GM10266 (cell line): ENCODE measurements at regions not wholly inside any gene's neighbourhood (a gene's known extent, or its start where the extent isn't known, plus 50 kb on each side); places are given as distances from the start of the nearest gene placed in this dataset.
"Not testable (repeated sequence)": the region's sequence is repeated elsewhere in the genome, so short reads cannot be mapped to it uniquely, and the experiment has no call there.

ENCODE experiments used
- DNase-seq: peaks from one replicate; pipeline ENCODE4 v3.0.0; 2012; ENCODE audit errors: extremely low spot score
- CTCF ChIP-seq: IDR thresholded peaks from 2 replicates; pipeline ENCODE4 v1.5.1; 2012; ENCODE audit warnings: mild to moderate bottlenecking, low read depth; ENCODE audit not compliant: control insufficient read depth, insufficient read depth; ENCODE audit errors: missing control alignments

- no peak for TF ChIP-seq CTCF
- DNase-seq = no peak
These were observed 132.7 kb upstream of the SALL4 start for GRCh38 chr20:51935003-51935358.

GRCh38 chr20:51934301-51935002, 132.1 kb upstream of the SALL4 start:
- no peak for TF ChIP-seq CTCF
- no peak for DNase-seq

GRCh38 chr20:51931371-51931781, 129.1 kb upstream of the SALL4 start:
- TF ChIP-seq CTCF = no peak
- no peak for DNase-seq

GRCh38 chr20:51930775-51931174, 128.5 kb upstream of the SALL4 start:
- no peak for DNase-seq
- TF ChIP-seq CTCF = no peak

- TF ChIP-seq CTCF = no peak
- no peak for DNase-seq
These were observed 126.6 kb upstream of the SALL4 start for GRCh38 chr20:51928931-51929330.

GRCh38 chr20:51927970-51928369, 125.6 kb upstream of the SALL4 start:
- DNase-seq = not testable (repeated sequence)

GRCh38 chr20:51926670-51927305, 124.5 kb upstream of the SALL4 start:
- DNase-seq = no peak
- no peak for TF ChIP-seq CTCF
